ENCODE measurements at regions not wholly inside any gene's neighbourhood (a gene's known extent, or its start where the extent isn't known, plus 50 kb on each side); places are given as distances from the start of the nearest gene placed in this dataset.

DNA sequence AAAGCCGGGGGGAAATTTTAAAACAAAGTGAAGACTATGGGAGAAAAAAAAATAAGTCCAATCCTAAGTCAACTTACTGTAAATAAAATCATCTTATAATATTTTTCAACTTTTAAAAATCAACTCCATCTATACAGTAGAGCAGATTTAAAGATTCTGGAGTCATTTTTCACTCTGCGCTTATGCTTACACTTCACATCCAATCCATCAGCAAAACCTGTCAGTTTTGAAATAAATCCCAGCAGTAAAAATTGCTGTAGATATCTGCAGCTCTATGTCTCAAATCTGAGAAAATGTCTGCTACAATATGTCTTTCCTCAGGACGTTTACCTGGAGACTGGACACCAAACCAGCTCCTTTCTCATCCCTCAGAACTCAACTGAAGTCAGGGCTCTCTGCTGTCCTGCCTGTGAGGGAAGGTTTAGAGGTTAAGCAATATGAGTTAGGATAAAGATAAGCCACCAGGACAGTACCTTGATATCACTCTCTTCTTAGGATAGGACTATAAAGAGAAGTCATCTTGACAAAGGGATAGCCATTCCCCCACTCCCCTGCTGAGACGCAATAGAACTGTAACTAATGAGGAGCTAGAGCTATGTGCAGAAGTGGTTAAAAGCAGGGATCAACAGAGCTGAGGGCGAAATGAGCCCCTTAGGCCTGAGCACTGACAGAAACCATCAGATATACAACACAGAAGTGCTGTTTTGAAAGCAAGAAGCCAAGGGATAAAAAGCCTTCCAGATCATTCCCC lies 254.7 kb upstream of the KLHL1 start:
- Histone ChIP-seq H2BK15ac (ENCODE audit: low read depth, low read length) (no peak overlapping the region), H3K27me3 (ENCODE audit: insufficient read depth, low read length) (no peaks in the 10 kb centered on the region), H4K8ac (replicated peaks; ENCODE audit: insufficient read length, low read depth, low read length) (no peak overlapping the region), H3K23ac (ENCODE audit: insufficient read length, low read depth, low read length) (no peak overlapping the region), H4K91ac (ENCODE audit: insufficient read length, low read depth, low read length) (no peak overlapping the region), H3K4me1 (ENCODE audit: insufficient read depth, low read length) (no peaks in the 10 kb centered on the region), H2AK5ac (ENCODE audit: insufficient read length, low read length) (no peak overlapping the region), H3K56ac (ENCODE audit: insufficient read length, low read depth, low read length) (no peak overlapping the region), H4K5ac (ENCODE audit: insufficient read length, low read depth, low read length) (no peak overlapping the region), H2BK5ac (ENCODE audit: insufficient read length, low read length) (no peak overlapping the region), H4K20me1 (ENCODE audit: control insufficient read depth, insufficient read depth, insufficient read length) (no peaks in the 10 kb centered on the region), H2AFZ (ENCODE audit: low read length) (no peak overlapping the region), H3K23me2 (ENCODE audit: insufficient read length, low read depth, low read length, poor library complexity, severe bottlenecking) (no peaks in the 10 kb centered on the region), H3T11ph (ENCODE audit: low read length) (no peak overlapping the region), H3K9ac (ENCODE audit: extremely low read depth, insufficient read length, low read length) (no peak overlapping the region), H3K4me2 (ENCODE audit: insufficient read depth, insufficient read length, low read length) (no peak overlapping the region), H3K14ac (ENCODE audit: insufficient read depth, low read length) (no peak overlapping the region), H2BK120ac (ENCODE audit: low read depth, low read length, poor library complexity, severe bottlenecking) (no peak overlapping the region), H3K79me1 (ENCODE audit: insufficient read depth, low read depth, low read length, poor library complexity, severe bottlenecking) (no peaks in the 10 kb centered on the region), H3K18ac (ENCODE audit: insufficient read length, low read depth, low read length) (no peak overlapping the region), H2BK20ac (ENCODE audit: low read depth, low read length, poor library complexity, severe bottlenecking) (no peak overlapping the region), H3K79me2 (ENCODE audit: insufficient read depth, low read length) (no peaks in the 10 kb centered on the region), H3K4ac (ENCODE audit: low read depth, low read length) (no peak overlapping the region), H3K9me3 (ENCODE audit: control insufficient read depth, low read depth, low read length) (no peaks in the 10 kb centered on the region), H2BK12ac (ENCODE audit: insufficient read length, low read depth, low read length) (no peak overlapping the region), H3K27ac (ENCODE audit: insufficient read length, low read depth, low read length) (no peak overlapping the region)
- no peak overlapping the region; a peak in 3 of 7 replicates for H3K27ac Mint-ChIP-seq
- H3K9me3 Mint-ChIP-seq = no peaks in the 10 kb centered on the region
- no peaks in the 10 kb centered on the region for H3K27me3 Mint-ChIP-seq (ENCODE audit: low read depth)
- no peak overlapping the region for H3K4me3 Mint-ChIP-seq
- peaks cover 4 to 6% of the 10 kb centered on the region in 2 experiments; a peak in 2 of 4 replicates for H3K4me1 Mint-ChIP-seq
- DNase-seq = no peak
- no CpG with 5 or more reads among the region's 5 CpGs for whole genome bisulfite sequencing (ENCODE audit: extremely low coverage, insufficient read length, low lambda C conversion rate)
- no peaks in the 10 kb centered on the region for H3K36me3 Mint-ChIP-seq (ENCODE audit: insufficient read depth in 1 of 3, low read depth in 3 of 3)
- TF ChIP-seq, protein P1, sequence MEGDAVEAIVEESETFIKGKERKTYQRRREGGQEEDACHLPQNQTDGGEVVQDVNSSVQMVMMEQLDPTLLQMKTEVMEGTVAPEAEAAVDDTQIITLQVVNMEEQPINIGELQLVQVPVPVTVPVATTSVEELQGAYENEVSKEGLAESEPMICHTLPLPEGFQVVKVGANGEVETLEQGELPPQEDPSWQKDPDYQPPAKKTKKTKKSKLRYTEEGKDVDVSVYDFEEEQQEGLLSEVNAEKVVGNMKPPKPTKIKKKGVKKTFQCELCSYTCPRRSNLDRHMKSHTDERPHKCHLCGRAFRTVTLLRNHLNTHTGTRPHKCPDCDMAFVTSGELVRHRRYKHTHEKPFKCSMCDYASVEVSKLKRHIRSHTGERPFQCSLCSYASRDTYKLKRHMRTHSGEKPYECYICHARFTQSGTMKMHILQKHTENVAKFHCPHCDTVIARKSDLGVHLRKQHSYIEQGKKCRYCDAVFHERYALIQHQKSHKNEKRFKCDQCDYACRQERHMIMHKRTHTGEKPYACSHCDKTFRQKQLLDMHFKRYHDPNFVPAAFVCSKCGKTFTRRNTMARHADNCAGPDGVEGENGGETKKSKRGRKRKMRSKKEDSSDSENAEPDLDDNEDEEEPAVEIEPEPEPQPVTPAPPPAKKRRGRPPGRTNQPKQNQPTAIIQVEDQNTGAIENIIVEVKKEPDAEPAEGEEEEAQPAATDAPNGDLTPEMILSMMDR (conservative IDR thresholded peaks at IDR 0.05) = no peak
